ENCODE measurements at regions not wholly inside any gene's neighbourhood (a gene's known extent, or its start where the extent isn't known, plus 50 kb on each side); places are given as distances from the start of the nearest gene placed in this dataset.

- no peak for DNase-seq (ENCODE audit: low spot score)
Observed at GRCh38 chr7:113825832-113826231, 93.0 kb downstream of the PPP1R3A start.

GRCh38 chr7:113824117-113824823 is 94.5 kb downstream of the PPP1R3A start:
- no peak for DNase-seq (ENCODE audit: low spot score)

- DNase-seq (ENCODE audit: low spot score): no peak
Observed at GRCh38 chr7:113819474-113819873, 99.3 kb downstream of the PPP1R3A start.

DNA sequence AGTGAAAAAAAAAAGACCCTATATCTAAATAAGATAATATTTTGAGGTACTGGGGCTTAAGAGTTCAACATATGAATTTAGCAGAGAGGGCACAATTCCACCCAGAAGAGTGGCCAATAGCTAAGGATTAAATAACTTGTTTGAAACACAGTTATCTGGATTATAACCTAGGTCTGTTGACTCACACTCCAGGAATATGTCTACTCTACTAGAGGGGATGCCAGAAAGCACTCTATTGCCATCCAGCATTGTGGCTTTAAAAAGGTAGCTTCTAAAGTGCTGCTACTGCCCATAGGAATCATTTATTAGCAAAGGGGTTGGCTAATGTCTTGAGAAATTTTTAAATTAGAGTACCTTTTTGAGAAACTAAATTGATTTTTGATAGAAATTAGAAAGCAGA is 102.2 kb downstream of the PPP1R3A start:
- DNase-seq (ENCODE audit: low spot score): no peak

DNA sequence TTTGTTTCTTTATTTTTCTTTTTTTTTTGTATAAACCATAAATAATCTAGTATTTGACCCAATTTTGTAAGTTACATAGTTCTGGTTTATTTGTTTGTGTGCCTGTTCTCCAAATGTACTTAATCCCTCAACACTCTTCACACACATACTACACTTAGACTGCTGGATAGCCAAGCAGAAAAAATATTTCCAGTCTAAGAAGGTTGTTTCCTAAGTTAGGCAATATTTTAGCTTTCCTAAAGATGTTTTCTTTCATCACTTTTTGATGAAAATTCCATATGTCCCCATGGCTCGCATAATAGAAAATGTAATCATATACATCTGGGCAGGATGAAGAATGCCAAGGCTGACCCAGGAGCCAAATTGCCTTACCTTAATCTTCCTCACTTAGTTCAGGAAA is 105.3 kb downstream of the PPP1R3A start:
- DNase-seq (ENCODE audit: low spot score): no peak

DNA sequence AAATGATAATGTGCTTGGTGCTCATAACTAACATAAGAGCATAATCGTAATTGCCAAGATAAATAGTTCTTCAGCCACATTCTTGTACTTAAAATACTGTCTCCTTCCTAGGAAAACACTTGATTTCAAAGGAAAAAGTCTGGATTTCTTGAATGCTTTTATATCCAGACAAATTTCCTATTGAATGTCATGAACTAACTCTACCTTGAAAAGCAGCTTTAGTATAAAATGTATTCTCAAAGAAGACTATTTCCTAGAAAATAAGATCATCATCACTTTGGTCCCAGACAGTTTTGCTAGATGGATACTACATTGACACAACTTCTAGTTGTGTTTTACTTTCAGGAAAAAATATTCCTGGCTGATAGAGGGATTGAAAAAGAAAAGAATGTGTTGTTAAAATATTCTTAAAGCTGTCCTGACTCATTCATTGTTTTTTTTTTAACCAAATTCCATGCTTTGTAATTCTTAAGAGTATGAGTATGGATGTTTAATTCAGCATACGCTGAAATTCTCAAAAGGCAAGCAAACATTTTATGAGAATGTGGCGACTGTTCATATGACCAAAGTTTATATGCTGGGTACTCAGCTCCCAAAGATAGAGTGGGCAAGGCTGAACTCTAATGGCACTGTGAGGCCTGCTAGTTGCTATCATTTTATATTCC is 106.1 kb downstream of the PPP1R3A start:
- no peak for DNase-seq (ENCODE audit: low spot score)

GRCh38 chr7:113810080-113810744 is 108.6 kb downstream of the PPP1R3A start:
- no peak for DNase-seq (ENCODE audit: low spot score)

DNA sequence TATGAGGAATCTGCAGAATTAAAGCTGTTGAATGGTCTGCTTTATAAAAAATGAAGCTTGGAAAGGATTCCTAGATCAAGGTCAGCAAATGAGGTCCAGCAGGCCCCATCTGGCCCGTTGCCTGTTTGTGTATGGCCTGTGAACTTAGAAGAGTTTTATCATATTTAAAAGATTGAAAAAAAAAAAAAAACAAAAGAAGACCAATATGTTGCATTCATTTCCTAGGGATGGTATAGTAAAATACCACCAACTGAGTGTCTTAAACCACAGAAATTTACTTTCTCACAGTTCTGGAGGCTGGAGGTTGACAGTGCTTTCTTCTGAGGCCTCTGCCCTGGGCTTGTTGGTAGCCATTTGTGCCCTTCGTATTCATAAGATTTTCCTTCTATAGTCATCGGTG is 109.2 kb downstream of the PPP1R3A start:
- no peak for DNase-seq (ENCODE audit: low spot score)

GRCh38 chr7:113806633-113807327 is 112.0 kb downstream of the PPP1R3A start:
- no peak for DNase-seq (ENCODE audit: low spot score)

- DNase-seq (ENCODE audit: low spot score): no peak
Observed at GRCh38 chr7:113805976-113806375, 112.8 kb downstream of the PPP1R3A start.

GRCh38 chr7:113804475-113805095 is 114.2 kb downstream of the PPP1R3A start:
- DNase-seq (ENCODE audit: low spot score): no peak

DNA sequence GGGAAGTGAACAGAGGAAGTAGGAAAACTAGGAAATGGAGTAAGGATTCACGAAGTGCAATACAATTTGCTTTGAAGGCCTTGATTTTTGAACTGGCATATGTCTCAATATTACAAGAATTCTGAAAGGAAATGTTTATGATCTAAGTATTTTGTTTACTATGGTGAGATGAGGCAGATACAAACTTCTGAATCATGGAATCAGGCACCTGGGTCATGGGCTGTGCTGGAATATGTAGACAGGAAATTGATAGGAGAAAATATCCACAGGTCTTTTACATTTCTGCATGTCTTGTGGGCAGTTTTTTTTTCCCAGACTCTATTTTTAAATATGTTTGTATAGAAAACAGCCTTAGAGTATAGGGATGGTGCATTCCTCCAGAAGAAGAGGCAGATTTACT is 117.1 kb downstream of the PPP1R3A start:
- no peak for DNase-seq (ENCODE audit: low spot score)

DNA sequence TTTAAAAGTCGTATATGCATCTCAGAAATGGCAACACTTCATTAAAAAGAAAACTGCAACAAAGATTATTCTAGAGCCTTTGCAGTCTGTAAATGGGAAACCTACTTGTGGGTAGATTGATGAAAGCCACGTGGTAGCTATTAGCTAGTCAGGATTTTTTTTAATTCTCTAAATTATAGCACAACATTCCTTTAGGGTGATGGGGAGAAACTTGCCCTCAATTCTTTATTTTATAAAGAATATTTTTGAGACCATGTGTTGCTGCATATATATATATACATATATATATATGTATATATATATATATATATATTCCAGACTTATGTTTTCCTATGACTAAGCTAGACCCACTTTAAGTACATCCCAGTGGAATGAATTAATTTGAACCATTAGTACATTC is 118.0 kb downstream of the PPP1R3A start:
- DNase-seq (ENCODE audit: low spot score): no peak

GRCh38 chr7:113799896-113800295 is 118.9 kb downstream of the PPP1R3A start:
- no peak for DNase-seq (ENCODE audit: low spot score)

DNA sequence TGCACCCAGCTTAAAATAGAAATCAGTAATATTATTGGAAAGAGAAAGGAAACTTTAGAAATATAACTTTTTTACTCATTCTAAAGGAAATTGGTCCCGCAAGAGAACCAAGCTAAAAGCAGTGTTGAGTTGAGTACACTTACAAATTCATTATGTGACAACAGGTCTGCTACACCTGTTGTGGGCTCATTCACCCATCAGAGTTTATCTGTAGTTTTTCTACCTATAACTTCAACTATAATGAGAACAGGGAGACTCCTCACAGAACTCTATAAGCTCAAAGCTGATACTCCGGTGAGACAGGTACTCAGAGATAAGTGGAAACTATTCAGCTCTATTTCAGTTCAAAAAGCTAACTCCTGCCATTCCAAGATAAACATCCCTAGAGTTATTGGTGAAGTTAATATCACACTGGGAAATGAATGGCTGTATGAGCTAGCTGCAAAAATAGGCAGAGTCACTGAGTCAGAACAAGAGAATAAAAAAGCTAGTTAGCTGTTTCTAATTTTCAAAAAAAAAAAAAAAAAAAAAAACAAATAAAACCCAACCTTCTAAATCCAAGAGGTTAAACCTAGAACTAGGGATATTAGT is 121.3 kb downstream of the PPP1R3A start:
- no peak for DNase-seq (ENCODE audit: low spot score)

DNA sequence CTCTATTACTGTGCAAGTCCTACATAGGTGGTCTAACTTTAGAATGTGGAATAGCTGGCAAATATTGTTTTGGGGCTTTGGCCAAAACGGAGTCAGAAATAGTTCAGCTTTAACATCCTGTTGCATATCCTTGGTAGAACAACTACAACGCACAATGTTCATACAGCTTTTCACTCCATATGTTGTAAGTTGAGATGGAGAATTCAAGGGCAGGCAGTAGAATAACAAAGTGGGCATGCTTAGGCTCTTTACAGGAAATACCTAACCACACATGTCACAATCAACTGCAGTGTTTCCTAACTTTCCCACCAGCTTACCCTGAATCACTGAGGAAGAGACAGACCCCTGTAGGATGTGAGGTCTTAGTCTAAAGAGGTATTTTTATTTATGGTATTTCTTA is 122.3 kb downstream of the PPP1R3A start:
- DNase-seq (ENCODE audit: low spot score): no peak

DNA sequence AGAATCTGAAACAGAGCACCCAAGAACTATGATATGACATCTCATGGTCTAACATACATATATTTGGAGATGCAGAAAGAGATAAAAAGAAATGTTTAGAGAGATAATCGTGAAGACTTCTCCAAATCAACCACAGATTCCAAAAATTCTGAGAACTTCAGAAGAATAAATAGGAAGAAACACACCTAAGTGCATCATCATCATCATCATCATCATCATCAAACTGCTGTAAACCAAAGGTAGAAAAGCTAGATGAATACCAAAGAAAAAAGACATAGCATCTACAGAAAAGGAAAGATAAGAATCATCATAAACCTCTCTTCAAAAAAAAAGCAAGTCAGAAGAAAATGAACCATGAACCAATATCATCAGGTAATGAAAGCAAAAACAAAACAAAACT is 124.2 kb downstream of the PPP1R3A start:
- no peak for DNase-seq (ENCODE audit: low spot score)

GRCh38 chr7:113793171-113793570 is 125.6 kb downstream of the PPP1R3A start:
- no peak for DNase-seq (ENCODE audit: low spot score)

DNA sequence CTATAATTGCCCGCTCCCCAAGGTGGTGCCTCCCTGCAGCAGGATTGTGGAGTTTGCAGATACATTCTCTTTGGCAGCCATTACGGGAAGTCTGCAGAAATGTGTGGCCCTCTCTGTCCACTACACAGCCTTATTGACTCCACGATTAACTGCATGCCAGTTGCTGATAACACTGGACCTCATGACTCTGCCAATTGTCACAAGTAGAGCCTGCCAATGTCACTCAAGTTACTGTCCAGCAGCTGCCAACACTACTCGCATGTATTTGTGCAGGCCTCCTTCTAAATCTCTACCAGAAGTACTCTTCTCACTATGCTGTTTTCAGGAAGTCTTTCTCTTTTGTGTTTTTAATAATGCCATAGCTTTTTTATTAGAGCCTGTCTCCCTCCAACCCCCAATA is 128.8 kb downstream of the PPP1R3A start:
- DNase-seq (ENCODE audit: low spot score): no peak

DNA sequence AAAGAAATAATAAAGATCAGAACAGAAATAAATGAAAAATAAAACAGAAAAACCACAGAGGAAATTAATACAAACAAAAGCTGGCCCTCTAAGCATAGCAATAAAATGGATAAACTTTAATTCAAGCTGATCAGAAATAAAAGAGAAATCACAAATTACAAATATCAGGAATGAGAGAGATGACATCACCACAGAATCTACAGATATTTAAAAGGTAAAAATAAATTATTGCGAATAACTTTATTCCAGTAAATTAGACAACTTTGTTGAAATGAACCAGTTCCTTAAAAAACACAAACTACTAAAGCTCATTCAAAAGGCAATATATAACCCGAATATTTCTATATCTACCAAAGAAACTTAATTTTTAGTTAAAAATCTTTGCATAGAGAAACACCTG is 131.7 kb downstream of the PPP1R3A start:
- DNase-seq (ENCODE audit: low spot score): no peak

DNA sequence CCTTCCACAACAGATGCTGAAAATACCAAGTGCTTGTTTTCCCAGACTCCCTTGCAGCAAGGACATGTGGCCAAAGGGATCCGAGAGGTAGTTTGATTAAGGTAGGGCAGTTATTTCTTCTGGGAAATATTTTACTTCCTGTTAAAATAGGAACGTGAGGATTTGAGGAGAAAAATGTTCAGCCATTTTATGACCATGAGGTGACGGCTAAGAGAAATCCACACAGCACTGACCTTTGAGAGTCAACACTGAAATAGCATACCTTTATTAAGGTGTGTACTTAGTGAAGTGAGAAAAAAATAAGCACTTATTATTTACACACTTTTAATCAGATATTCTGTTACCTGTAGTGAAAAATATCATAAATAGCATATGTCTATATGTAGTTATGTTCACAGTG is 133.9 kb downstream of the PPP1R3A start:
- no peak for DNase-seq (ENCODE audit: low spot score)

GRCh38 chr7:113784316-113784715 is 134.5 kb downstream of the PPP1R3A start:
- no peak for DNase-seq (ENCODE audit: low spot score)
